Right renal cortex interstitium (tissue), 3 donors: ENCODE measurements at regions not wholly inside any gene's neighbourhood (a gene's known extent, or its start where the extent isn't known, plus 50 kb on each side); places are given as distances from the start of the nearest gene placed in this dataset.
"Not testable (repeated sequence)": the region's sequence is repeated elsewhere in the genome, so short reads cannot be mapped to it uniquely, and the experiment has no call there.

ENCODE experiments used
- DNase-seq, 3 donors: peaks; one replicate each; pipeline ENCODE4 v3.0.0-alpha.2; 2013; ENCODE audit warnings: low read depth in 3 of 3, low spot score in 2 of 3

GRCh38 chr1:168461108-168461507 lies 82.7 kb downstream of the XCL2 start:
- not testable (repeated sequence) for DNase-seq

DNA sequence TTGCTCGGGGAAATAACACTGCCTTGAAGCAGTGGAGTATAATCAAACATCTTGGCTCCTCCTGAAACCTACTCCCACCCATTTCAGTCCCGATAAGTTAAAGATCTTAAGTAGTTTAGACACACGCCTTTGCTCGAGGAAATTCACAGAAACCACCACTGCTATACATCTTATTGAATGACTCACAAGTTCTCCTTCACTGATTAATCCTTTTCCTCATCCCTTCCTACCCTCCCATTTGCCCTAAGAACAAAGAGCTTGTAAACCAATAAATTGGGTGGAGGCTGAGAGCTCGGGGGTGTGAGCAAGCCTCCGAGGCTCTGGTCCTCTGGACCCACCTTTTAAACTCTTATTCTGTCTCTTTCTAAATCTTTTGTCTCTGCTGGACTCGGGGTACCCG lies 86.5 kb downstream of the XCL2 start:
- not testable (repeated sequence) for DNase-seq

GRCh38 chr1:168455764-168456163 lies 88.0 kb downstream of the XCL2 start:
- no peak for DNase-seq

GRCh38 chr1:168454211-168454815 lies 89.5 kb downstream of the XCL2 start:
- DNase-seq: no peak

DNA sequence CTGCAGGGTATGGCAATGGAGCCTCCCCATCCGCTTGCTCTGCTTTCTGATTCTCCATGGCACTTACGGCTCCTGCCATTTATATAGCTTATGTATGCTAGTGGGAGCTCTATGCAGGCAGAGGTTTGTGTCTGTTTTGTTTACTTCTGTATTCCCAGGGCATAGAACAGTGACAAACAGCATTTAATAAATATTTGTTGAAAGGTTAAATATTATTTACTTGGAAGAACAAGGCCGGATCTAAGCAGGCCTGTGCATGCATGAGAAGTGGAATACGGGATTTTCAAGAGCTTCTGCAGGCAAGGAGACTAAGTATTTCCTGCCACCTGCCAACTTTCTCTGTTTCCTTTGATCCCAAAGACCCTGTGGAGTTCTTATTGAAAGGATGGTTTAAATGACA lies 90.7 kb downstream of the XCL2 start:
- no peak for DNase-seq

DNA sequence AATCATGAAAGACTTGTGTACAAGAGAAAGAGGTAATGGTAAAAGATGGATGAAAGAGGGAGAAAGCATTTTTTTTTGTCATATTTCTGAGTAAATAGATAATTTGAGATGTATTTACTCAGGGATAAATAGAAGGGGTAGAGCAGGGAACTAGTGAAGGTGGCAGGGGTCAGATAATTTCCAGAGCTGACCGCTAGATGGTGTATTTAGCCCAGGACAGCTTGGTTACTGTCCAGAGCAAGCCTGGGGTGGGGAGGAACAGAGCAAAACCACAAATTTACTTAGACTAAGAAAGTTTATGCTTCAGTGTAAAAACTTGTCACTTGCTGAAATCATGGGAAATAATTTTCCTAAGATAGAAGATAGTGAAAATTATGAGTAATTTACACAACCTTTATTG lies 91.5 kb downstream of the XCL2 start:
- no peak for DNase-seq

DNA sequence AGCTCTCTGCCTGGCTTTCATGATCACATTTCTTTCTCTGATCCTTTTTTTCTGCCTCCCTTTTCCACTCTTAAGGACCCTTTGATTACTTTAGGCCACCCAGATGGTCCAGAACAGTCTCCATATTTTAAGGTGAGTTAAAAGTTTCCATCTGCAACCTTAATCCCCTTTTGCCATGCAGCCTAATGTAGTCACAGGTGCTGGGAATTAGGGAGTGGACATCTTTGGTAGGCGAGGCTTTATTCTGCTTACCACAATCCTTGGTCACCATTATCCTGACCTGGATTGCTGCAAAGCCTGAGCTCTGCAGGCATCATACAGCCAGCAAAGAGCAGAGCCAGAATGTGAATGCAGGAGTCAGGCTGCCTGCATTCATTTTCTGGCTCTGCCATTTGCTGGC lies 95.9 kb downstream of the XCL2 start:
- DNase-seq: no peak

GRCh38 chr1:168446081-168446480 lies 97.7 kb downstream of the XCL2 start:
- DNase-seq: no peak

GRCh38 chr1:168443899-168444298 lies 99.9 kb downstream of the XCL2 start:
- DNase-seq: no peak

DNA sequence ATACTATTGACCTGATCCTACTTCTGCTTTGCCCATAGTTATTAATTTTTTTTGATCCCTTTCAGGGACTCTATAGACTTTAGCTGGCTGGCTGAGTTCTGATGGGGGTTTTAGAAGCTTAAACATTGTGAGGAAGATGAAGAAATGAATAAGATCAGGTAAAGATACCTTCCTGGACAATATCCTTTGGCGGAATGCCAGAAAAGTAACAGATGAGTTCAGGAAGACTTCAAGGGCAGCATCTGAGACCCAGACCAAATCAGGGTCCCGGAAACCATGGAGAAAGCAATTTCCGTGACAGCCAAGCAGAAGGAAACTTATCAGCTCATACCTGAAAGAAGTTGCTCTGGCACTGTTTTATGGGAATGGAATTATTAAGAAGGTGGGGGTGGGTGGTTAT lies 100.4 kb downstream of the XCL2 start:
- no peak for DNase-seq

DNA sequence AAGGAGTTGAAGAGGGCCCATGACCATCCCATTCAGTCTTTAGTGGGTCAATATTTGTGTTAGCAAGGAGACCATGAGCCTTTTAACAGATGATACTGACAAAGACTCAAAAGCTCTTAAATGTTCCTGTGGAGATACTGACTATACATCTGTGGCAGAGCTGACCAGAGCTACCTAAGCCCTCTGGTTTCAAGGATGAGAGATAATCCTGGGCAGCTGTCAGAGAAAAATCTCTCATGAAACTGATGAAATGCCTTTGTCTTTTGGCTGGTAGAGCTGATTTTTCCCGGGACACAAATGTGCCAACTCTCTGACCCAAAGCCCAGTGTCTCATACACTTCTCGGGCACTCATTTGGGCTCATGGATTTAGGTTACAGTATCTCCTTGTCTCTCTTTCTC lies 100.9 kb downstream of the XCL2 start:
- no peak for DNase-seq

- no peak for DNase-seq
These were observed 102.1 kb downstream of the XCL2 start for GRCh38 chr1:168441745-168442144.

GRCh38 chr1:168439456-168440375 lies 104.1 kb downstream of the XCL2 start:
- peak; percentile 67 to 76 (median 74) for DNase-seq

DNA sequence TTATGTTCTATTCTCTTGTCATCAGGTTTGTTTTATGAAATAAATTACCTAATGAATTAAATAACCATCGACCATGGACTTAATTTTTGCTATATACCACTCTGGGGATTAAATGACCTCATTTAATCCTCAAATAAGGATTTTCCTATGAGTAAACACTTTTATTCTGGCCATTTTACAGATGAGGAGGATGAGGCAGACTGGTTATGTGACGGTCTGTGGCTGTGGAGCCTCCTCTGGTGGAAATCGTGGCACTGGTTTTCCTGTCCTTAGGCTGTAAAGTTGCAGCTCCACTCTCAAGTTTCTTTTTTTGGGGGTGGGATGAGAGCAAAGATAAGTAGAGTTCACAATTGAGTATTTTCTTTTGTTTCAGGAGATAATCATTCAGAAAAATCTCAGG lies 105.2 kb downstream of the XCL2 start:
- no peak for DNase-seq

- DNase-seq: no peak
These were observed 106.0 kb downstream of the XCL2 start for GRCh38 chr1:168437821-168438220.

DNA sequence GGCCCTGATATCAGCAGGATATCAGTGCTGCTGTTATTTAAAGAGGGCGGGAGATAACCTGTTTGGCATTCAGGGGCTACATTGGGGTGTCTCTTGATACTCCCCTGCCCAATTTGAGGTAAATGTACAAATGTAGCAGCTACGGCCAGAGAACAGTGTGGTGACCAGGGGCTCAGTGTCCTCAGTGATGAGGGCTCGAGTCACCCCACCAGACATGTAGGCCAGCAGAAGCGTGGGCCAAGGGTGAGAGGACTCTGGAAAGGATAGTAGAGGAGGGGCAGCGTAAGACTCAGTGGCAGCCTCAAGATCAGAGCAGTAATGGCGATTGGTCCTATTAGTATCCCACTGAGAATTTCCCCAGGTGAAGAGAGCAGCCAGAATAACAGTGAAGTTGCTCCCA lies 108.4 kb downstream of the XCL2 start:
- DNase-seq: no peak

- DNase-seq: no peak
These were observed 110.6 kb downstream of the XCL2 start for GRCh38 chr1:168433238-168433637.

GRCh38 chr1:168431882-168432281 lies 111.9 kb downstream of the XCL2 start:
- DNase-seq: no peak

DNA sequence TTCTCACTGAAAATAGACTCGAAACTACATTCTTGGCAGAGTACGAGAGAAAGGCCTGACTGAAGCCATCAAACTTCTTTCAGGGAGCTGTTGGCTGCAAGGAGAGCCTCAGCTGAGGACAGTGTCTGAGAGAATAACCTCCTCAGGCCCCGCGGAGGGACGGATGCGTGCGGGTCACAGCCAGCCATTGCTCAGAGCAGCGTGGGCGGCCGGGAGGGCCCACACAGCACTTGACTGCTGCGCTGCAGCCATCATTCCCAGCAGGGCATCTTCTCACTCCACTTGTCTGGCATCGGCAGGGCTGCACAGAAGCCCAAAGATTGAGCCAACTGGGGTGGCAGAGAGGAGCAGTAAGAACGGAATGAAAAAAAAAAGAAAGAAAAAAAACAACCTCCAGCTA lies 113.5 kb downstream of the XCL2 start:
- DNase-seq: no peak

GRCh38 chr1:168428063-168428731 lies 115.6 kb downstream of the XCL2 start:
- no peak for DNase-seq

- DNase-seq: no peak
These were observed 116.7 kb downstream of the XCL2 start for GRCh38 chr1:168427051-168427450.

DNA sequence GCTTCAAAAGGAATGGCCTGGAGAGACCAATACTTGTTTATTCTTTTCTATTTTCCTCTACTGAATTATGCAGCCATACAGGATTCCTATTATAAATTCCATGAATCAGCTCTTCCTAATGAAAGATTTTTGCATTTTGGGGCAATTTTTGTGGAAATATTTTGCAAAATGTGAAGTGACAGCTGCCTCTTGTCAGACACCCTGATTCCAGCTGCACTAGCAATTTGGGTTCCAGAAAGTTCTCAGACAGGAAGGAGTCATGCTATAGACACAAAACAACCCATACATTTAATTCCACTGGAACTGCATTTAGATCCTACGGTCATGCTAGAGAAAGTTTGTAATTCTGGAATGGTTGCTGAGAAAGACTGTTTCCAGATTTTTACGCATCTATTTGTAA lies 119.5 kb downstream of the XCL2 start:
- DNase-seq: no peak
